H1 (cell line): ENCODE measurements at regions not wholly inside any gene's neighbourhood (a gene's known extent, or its start where the extent isn't known, plus 50 kb on each side); places are given as distances from the start of the nearest gene placed in this dataset.
"Not testable (repeated sequence)": the region's sequence is repeated elsewhere in the genome, so short reads cannot be mapped to it uniquely, and the experiment has no call there.

ENCODE experiments used
- ASH2L ChIP-seq: fragments of 200-600, 300-600 bp; sonication (generic); IDR thresholded peaks from one replicate; pipeline ENCODE4 v1.7.1; 2017; ENCODE audit warnings: low read length
- ATF3 ChIP-seq: IDR thresholded peaks from 2 replicates; pipeline ENCODE4 v1.6.1; 2011; ENCODE audit warnings: low read depth, mild to moderate bottlenecking, low read length; ENCODE audit not compliant: insufficient read depth
- CBX8 ChIP-seq: fragments of 300-800, 300-1000 bp; sonication (generic); IDR thresholded peaks from 2 replicates; pipeline ENCODE4 v1.7.1; 2016; ENCODE audit warnings: low read depth, low read length, borderline replicate concordance
- CTCF ChIP-seq, 3 experiments: IDR thresholded peaks; 1 replicate in 2 of 3; 2 replicates in 1 of 3; pipeline versions ENCODE4 v1.5.1 to v1.6.1; 2011; ENCODE audit warnings: low read length in 3 of 3, mild to moderate bottlenecking in 3 of 3, inconsistent platforms in 2 of 3, low read depth in 1 of 3, moderate library complexity in 1 of 3; ENCODE audit not compliant: insufficient read depth in 1 of 3; ENCODE audit errors: control extremely low read depth in 1 of 3
- EP300 ChIP-seq, 2 experiments: IDR thresholded peaks; 1 replicate in 1 of 2; 2 replicates in 1 of 2; pipeline ENCODE4 v1.6.1; 2011 to 2012; ENCODE audit warnings: low read depth in 2 of 2, low read length in 2 of 2, mild to moderate bottlenecking in 2 of 2, borderline replicate concordance in 1 of 2, inconsistent platforms in 1 of 2, moderate library complexity in 1 of 2
- EZH2 ChIP-seq: fragments of 200-600 bp; sonication (generic); IDR thresholded peaks from 2 replicates; pipeline ENCODE4 v1.7.1; 2012; ENCODE audit warnings: low read depth, mild to moderate bottlenecking, moderate library complexity, low read length, inconsistent platforms; ENCODE audit not compliant: severe bottlenecking
- FOSL1 ChIP-seq: IDR thresholded peaks from 2 replicates; pipeline ENCODE4 v1.6.1; 2011; ENCODE audit warnings: mild to moderate bottlenecking, low read depth, low read length, moderate library complexity; ENCODE audit not compliant: insufficient read depth
- MAX ChIP-seq: IDR thresholded peaks from 2 replicates; pipeline ENCODE4 v1.6.1; 2012; ENCODE audit warnings: inconsistent platforms
- RXRA ChIP-seq: IDR thresholded peaks from 2 replicates; pipeline ENCODE4 v1.6.1; 2011; ENCODE audit warnings: low read depth, mild to moderate bottlenecking, low read length, moderate library complexity; ENCODE audit not compliant: insufficient read depth
- SIN3A ChIP-seq, 2 experiments: IDR thresholded peaks in 1 of 2; conservative IDR thresholded peaks in 1 of 2; 2 replicates each; pipeline ENCODE4 v1.6.1; 2011 to 2012; ENCODE audit warnings: low read length in 2 of 2, improper control_type of control experiment in 1 of 2, low read depth in 1 of 2, mild to moderate bottlenecking in 1 of 2
- YY1 ChIP-seq: IDR thresholded peaks from 2 replicates; pipeline ENCODE4 v1.6.1; 2011; ENCODE audit warnings: low read depth, mild to moderate bottlenecking, low read length

GRCh38 chr1:112825563-112826216 is 110.6 kb upstream of the PPM1J start:
- not testable (repeated sequence) for TF ChIP-seq FOSL1; YY1; CTCF (IDR thresholded peaks at IDR 0.05; ENCODE audit: control extremely low read depth in 1 of 3, insufficient read depth in 1 of 3, low read depth in 1 of 3, low read length in 3 of 3); EP300 (IDR thresholded peaks at IDR 0.05; ENCODE audit: borderline replicate concordance in 1 of 2, low read depth in 2 of 2, low read length in 2 of 2); CBX8; ATF3; EZH2; RXRA; MAX; SIN3A (conservative IDR thresholded peaks at IDR 0.05 in 1 of 2, IDR thresholded peaks at IDR 0.05 in 1 of 2; ENCODE audit: low read depth in 1 of 2, low read length in 2 of 2); ASH2L
